HG02970 (cell line): ENCODE measurements at regions not wholly inside any gene's neighbourhood (a gene's known extent, or its start where the extent isn't known, plus 50 kb on each side); places are given as distances from the start of the nearest gene placed in this dataset.

Source experiments
- ATAC-seq: cut with Tn5 transposase; IDR thresholded peaks from one replicate; pipeline ENCODE4 v1.9.1; 2021; ENCODE audit warnings: mild to moderate bottlenecking, moderate library complexity, moderate number of reproducible peaks; ENCODE audit not compliant: unreplicated experiment, low FRiP score

- no peak for ATAC-seq
Observed at GRCh38 chr18:34583895-34584294, 126.2 kb upstream of the DTNA start.

GRCh38 chr18:34590503-34590902 lies 119.6 kb upstream of the DTNA start:
- ATAC-seq, result no peak

DNA sequence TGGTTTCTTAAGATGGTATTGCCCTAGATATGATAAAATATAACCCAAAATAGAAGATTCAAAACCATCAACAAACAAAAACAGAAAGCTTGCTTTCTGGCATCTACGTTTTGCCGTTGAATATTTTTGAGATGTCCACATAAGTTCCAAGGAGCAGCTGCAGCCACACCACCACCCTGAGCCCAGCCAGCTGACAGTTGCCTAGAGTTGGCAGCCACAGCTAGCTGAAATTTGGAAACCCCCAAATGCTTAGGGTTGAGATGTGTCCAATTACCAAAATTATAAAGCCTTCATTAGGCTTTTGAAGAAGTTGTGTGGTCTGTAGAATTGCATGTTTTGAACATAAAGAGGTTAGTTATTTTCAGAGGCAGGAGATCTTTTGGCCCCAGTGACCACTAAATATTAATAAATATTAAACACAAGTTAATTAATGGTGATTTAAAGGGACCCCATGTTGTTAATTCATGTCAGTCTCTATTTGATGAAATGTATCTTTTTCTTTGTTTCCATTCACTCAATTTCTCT lies 118.1 kb upstream of the DTNA start:
- ATAC-seq, result no peak

- ATAC-seq, result no peak
Observed at GRCh38 chr18:34592481-34592880, 117.6 kb upstream of the DTNA start.

DNA sequence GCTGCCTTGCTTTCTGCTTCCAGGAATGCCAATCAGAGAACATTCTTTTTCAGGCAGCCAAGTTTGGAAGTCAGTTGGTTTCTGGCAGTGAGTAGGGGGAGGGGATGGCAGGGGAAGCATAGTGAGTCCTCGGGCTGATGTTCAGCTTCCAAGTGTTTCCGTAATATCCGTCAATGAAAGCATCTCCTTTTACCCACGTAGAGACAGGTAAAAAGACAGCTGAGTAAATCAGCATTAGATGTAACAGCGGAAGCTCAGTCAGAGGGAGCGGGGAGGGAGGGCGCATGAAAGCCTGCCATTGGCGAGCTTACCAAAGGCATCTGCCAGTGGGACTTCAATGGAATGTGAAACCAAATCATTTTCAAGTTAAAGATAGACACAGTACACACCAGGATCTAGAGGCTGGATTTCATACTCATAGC lies 117.1 kb upstream of the DTNA start:
- ATAC-seq, result no peak

GRCh38 chr18:34594266-34594665 lies 115.8 kb upstream of the DTNA start:
- ATAC-seq, result no peak

DNA sequence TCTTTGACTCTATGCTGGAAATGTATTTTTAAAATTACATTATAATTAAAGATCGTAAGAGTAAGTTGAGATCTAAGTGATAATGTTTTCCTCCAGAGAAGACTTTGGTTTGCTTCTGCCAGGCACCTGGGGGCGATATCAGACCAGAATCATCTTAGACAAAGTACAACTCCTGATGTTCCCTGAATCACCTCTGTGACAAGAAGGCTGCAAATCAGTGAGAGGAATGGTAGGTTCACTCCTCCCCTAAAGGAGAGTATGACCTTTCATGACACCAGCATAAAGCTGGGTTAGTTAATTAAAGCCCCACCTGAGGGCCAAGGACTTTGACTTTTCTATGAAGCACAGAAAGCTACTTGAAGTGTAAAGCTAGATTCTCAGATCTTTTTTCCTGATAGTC lies 114.4 kb upstream of the DTNA start:
- no peak for ATAC-seq

DNA sequence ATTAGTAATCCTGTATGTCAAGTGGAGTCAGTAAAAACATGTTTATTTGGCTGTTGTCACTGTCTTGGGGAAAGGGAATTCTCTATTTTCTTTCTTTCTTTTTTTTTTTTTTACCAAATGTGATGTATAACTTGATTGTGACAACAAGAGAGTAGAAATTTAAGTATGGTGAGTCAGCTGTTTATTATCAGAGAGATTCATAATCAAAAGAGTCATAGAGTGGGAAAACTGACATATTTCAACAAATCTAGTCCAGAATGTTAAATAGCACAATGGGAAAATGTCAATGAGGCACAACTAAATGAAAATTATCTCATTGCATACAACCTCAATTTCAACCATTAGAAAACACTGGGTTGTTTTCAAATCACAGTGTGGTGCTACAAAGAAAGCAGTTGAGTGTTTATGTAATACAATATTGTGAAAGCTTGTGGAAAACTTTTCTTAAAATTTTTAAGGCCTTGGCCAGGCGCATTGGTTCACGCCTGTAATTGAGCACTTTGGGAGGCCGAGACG lies 111.9 kb upstream of the DTNA start:
- ATAC-seq, result no peak

DNA sequence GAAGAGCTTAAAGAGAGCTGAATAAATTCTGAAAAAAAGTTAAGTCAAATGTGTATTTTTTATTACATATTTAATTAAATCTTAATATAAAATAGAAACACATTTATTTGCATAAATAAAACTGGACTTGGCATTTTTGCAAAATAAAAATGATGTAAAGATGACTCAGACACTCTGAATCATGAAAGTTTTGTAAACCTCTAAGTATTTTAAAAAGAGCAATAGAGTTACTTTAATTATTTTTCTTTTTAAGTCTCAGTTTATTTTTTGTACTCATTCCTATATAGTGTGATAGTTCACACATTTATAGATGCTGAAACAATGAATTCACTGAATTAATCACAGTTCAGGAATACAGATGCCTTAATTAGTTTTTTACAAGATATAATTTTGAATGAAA lies 109.9 kb upstream of the DTNA start:
- ATAC-seq, result no peak

DNA sequence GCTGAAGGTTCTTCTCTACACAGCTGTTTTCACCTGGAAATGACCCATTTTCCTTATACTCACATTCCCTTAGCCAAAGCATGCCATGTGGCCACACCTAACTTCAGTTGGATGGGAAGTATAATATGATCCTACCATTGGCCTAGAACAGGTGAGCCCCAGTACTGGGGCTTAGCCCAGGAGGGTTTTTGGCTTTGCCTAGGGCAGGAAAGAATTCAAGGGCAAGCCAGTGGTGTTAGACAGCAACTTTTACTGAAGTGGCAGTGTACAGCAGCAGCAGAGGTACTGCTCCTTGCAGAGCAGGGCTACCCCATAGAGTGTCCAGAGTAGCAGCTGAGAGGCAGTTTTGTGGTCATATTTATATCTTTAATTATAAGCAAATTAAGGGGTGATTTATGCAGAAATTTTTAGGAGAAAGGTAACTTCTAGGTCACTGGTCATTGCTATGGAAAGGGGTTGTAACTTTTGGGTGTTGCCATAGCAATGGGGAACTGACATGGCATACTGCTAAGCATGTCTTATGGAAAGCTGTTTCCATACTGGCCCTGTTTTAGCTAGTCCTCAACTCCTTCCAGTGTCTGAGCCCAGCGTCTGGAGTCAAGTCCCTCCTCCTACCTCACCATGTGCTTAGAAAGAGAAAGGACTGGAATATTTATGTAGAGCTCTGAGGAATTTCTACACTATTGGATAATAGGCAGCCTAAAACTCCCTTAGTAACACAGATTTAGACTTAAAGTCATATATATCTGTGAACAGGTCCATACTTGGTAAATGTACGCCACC lies 109.0 kb upstream of the DTNA start:
- ATAC-seq, result no peak

- no peak for ATAC-seq
Observed at GRCh38 chr18:34604591-34604990, 105.5 kb upstream of the DTNA start.

DNA sequence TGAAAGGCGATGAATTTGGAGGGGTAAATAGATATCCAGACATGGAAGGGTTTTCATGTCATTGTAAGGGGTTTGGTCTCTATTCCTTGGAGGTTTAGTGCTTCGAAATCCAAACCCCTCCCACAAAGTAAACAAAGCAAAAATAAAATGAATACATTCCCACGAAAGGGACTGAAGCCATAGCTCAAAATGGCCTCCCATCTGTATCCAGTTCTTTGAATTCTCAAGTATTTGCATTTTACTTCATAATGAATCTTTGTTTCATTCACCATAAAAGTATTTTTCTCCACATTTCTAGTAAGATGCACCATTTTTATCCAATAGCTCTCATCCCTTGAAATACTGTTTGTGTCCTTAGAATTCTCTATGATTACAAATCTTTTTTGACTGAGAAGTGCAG lies 103.2 kb upstream of the DTNA start:
- ATAC-seq, result no peak

DNA sequence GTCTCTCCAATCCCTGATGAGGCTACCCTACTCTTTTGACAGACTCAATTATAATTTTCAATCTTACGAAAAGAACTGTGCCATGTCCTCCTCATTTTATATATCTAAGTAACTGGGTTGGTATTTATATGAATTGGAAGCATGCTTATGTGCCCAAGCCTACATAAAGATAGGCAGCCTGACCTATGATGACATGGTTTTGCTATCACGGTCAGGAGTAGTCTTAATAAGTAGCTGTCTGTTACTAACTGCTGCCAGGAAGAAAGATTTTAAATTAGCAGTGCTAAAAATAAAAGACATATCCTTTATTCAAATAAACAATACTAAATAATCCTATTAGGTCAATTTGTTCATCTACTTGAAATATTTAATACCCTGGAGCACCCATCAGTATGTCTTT lies 102.0 kb upstream of the DTNA start:
- ATAC-seq, result no peak

DNA sequence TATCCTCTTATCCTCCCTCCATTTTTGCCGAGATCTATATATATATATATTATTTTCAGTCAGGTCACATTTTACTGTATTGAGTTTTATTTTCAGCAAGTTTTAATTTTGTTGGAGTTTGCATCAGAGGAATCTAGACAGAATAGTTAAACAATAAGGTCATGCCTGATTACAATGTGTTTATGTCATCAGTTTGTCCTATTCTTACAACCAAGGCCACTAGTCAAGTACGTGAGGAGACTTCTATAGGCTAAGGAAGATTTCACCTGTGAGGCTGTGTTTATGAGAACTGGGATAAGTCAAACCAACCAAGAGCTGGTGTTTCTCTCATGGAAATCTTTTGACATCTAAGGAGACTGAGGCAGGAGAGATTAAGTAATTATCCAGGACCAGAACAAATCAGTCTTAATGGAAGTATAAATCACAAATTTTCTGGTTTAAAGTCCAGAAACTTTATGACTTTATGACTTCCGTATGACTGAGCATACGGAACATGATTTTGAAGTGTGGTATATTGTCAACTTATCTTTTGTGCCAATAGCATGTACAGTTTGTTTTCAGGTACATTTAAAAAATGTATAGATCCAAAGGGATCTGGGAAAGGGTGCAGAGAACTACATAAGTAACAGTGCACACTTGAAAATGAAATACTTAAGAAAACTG lies 100.0 kb upstream of the DTNA start:
- no peak for ATAC-seq

GRCh38 chr18:34611904-34612303 lies 98.2 kb upstream of the DTNA start:
- no peak for ATAC-seq

- ATAC-seq, result no peak
Observed at GRCh38 chr18:34620258-34620861, 89.7 kb upstream of the DTNA start.

DNA sequence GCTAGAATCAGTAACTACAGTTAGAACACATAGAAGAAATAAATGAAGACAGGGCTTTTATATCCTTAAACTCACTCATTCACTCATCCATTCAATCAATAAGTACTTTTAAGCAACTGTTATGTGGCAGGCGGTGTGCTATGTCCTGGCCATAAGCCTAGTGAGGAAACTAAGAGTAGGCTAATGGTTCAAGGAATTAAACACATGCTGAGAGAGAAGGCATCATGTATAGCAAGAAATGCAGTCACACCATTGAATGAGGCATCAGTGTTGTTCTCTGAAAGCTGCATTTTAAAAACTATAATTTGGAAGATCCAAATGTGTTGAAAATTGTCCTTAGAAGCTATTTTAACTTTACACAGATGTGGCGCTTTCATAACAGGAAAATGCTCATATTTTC lies 86.5 kb upstream of the DTNA start:
- ATAC-seq, result no peak

DNA sequence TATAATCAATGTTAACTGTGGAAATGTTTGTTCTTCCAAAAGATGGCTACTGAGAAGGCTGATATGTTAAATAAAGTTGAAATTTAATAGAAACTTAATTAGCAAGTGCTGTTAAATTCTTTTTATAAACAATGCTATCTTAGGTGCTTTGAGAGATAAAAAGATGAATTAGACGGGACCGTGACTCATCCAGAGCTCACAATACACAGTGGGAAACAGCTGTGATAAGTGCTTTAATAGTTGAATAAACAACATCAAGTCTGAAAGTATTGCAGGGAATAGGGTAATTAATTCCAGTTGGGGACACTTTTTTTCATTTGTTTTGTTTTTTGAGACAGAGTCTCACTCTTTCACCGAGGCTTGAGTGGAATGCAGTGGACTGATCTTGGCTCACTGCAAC lies 85.5 kb upstream of the DTNA start:
- no peak for ATAC-seq

DNA sequence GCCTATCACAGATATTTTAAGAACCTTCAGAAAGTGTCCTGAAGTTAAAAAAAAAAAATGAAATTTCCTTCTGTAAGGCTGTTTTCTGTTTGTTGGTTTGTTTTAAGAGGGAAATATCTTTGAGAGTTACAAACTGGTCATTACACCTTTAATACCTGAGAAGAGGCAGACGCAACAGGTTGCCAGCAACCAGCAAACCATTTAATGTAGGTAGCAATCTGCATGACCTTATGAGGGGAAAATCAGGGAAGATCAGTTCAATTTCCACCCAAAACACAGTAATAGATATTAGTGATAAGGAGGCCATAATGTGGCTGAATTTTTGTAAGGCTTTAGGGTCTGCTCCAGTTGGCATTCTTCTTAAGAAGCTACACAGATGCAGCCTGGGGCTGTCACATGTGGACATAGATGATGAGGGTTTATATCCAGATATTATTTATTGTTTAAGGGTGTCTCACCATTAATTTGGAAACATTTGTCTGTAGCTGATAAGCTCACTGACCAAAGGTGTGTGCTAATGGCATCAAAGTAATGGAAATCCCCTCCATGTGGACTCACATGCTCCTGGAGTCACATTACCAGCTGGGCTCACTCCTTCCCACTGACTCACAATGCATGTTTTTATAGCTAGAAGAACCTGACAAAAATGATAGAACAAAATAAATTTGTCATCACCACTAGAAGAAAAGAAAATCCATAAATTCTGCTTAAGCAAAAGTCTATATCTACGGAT lies 83.5 kb upstream of the DTNA start:
- ATAC-seq, result no peak

- ATAC-seq, result no peak
Observed at GRCh38 chr18:34627137-34627920, 82.8 kb upstream of the DTNA start.
